ENCODE measurements at regions not wholly inside any gene's neighbourhood (a gene's known extent, or its start where the extent isn't known, plus 50 kb on each side); places are given as distances from the start of the nearest gene placed in this dataset.

GRCh38 chr20:12130781-12131180 is 213.1 kb downstream of the BTBD3 start:
- no peak for DNase-seq

GRCh38 chr20:12133553-12133952 is 215.9 kb downstream of the BTBD3 start:
- DNase-seq: no peak

GRCh38 chr20:12145951-12146350 is 228.3 kb downstream of the BTBD3 start:
- peak; percentile 44 for DNase-seq

DNA sequence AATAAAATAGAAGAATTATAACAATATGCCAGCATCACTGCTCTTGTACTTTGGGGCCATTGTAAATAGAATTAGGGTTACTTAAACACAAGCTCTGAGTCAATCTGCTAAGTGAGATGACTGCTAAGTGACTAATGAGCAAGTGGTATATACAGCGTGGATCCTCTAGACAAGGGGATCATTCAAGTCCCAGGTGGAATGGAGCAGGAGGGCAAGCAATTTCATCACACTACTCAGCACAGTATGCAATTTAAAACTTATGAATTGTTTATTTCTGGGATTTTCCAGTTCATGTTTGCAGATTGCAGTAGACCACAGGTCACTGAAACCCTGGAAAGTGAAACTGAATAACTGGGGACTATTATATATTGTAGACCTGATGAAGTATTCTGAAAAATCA is 235.3 kb downstream of the BTBD3 start:
- no peak for DNase-seq

DNA sequence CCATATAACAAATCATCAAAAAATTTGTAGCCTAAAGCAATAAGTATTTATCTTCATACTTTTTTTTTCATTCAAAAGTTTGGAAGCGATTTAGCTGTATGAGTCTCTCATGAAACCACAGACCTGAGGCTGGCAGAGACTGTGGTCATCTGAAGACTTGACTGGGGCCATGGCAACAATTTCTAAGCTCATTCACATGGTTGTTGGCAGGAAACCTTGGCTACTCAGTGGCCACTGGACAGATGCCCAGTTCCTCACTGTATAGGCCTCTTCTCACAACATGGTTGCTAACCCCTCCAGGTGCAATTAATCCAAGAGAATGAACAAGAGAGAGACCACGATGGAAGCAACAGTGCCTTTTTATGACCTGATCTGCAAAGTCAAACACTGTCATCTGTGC is 235.9 kb downstream of the BTBD3 start:
- DNase-seq: no peak

- DNase-seq: no peak
Measured at GRCh38 chr20:12156252-12156651, 238.6 kb downstream of the BTBD3 start.

- peak; percentile 34 for DNase-seq
Measured at GRCh38 chr20:12159261-12159660, 241.6 kb downstream of the BTBD3 start.

DNA sequence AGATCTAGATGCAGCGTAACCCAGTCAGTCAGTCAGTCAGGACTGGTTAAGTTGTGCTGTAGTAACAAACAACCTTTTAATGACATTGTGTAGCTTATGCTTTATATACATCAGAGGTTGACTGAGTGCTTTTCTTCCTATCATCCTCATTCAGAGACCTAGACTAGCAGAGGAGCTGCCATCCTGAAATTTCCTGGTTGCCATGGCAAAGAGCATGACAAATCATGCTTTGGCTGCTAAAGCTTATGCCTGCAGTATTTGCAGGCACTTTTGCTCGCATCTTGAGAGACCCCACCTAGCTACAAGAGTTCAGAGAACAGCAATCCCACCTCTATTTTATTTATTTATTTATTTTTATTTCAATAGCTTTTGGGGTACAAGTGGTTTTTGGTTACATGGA is 244.0 kb downstream of the BTBD3 start:
- no peak for DNase-seq

GRCh38 chr20:12166053-12166717 is 248.5 kb downstream of the BTBD3 start:
- DNase-seq: peak; percentile 78

DNA sequence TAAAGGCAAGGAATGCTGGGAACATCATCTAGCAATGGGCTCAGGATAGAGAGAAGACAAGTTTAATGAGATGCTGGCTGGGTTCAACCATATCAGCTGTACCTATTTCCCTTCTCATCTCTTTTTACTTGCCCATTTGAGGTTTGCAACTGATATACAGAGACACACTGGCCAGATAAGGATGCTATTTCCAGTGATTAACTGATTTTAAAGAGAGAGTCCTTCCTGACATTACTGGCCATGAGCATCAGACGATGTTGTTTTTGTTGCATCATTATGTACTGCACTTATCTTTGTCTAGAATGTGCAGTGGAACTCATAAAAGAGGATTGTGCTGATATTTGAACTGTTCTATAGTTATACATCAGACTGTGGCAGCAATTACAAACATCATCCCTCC is 252.7 kb downstream of the BTBD3 start:
- DNase-seq: no peak

DNA sequence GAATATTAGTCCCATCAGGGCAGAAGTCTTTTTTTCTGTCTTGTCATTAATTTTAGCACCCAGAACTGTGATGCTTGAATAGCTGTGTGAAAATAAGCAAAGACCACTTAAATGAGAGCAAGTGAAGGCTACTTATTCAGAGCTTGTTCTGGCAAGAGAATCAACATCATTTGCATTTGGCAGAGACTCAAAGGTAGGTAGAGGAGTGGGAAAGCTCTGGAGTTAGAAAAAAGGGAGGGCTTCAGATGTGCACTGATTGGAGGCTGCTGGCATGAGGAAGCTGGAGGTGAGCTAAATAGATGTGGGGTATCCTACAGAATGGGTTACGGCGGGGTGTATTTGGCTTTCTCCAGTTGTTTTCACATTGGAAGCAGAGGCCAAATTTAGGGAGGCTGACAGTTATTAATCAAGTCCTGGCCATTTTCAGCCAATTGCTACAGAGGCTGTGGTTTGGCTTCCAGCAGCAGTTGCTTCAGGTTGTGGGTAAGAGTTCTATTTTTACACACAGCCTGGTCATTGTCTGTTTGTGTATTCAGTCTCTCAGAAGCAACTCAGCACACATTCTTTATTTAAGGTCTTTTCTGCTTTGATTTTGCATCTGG is 254.3 kb downstream of the BTBD3 start:
- peak; percentile 66 for DNase-seq

DNA sequence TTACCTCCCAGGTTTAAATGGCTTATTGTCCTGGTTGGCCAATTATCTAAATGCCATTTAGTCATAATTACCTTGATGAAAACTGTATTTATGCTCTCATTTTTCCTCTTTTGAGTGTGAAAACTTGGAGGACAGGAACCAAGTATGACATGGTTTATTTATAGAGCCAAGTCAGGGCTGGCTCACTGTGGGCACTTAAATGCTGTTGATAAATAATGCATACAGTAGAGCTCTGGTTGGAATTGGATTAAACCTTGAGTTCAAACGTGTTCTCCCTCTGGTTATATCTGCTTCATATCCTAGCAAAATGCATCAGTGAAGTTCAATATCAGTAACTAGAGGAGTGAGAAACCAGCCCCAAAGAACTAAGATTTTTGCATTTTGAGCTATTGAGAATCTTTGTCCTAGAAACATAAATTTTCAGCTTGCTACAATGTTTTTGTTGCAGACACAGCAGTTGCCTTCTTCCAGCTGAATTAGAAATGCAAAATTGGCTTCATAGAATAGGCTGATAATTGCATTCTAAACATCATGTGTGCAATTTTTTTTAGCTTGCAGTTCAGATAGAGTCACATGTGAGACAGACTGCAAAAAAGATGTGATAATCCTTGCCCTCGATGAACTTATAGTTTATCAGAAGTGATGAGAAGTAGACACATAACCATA is 255.8 kb downstream of the BTBD3 start:
- DNase-seq: no peak

DNA sequence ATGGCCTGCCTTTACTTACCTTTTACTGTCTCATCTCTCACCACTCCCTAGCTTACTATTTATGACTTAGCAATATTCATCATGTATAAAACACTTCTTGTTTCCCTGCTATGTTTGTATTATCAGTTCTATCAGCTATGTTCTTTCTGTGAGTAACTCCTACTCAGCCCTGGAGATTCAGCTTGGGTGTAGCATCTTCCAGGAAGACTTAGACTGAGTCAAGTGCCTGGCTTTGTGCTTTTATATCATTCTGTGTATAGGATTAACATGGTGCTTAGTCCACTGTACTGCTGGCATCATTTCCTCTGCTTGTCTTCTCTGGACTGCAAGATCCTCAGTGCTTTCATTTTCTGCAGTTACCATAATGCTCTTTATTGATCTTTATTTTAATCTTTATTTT is 257.8 kb downstream of the BTBD3 start:
- DNase-seq: no peak

- no peak for DNase-seq
Measured at GRCh38 chr20:12177657-12178293, 260.1 kb downstream of the BTBD3 start.

DNA sequence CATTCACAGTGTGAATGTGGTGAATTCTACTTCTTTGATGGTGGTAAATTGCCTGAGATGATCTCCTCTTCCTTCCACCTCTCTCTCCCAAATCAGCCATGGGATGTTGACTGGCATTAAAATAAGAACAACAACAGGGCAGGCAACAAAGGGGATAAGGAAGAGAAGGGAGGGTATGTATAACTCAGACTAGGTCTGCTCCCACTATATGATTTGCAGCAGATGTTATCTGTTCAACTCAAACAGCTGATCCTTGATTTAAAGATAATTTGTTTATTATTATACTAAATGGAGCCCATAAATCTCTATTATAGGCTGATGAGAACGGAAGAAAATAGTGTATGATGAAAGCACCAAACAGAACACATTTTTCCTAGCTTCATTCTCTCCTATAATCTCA is 262.0 kb downstream of the BTBD3 start:
- DNase-seq: no peak

GRCh38 chr20:12180107-12180661 is 262.5 kb downstream of the BTBD3 start:
- no peak for DNase-seq

GRCh38 chr20:12198281-12198680 is 280.6 kb downstream of the BTBD3 start:
- DNase-seq: no peak

DNA sequence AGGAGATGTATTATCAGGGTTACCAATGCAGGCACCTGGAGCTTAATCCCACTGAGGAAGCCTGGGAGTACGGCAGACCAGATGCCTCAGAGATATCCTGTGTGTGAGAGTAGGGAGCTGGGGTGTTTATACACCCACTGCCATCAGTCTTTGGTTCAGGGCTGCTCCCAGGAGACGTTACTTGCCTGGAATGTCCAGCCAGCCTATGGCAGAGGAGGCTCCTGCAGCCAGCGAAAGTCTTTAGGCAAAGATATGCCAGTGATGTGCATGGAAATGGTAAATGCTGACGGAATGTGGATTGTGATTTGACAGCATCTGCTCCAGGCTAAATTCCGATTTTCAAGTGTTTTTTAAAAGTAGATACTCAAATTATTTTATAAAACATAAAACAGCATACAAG is 282.0 kb downstream of the BTBD3 start:
- no peak for DNase-seq

- DNase-seq: peak; percentile 51
Measured at GRCh38 chr20:12201289-12201991, 283.7 kb downstream of the BTBD3 start.

DNA sequence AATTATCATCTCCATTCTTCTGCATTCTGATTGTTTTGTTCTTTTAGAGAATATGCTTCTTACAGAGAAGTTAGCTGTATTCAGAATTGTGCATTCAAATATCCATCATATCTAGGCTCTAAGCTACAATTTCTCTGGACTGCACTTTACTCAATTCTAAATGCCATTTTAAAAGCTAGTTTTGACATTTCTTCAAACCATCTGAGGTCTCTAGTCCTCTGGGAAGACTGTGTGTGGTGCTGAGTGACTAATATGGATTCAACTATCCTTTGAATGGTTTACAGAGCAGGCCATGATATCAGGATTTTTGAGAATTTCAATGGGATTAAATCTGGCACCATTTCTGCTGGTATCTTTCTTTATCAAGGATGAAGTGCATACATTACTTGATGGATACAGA is 285.7 kb downstream of the BTBD3 start:
- no peak for DNase-seq

DNA sequence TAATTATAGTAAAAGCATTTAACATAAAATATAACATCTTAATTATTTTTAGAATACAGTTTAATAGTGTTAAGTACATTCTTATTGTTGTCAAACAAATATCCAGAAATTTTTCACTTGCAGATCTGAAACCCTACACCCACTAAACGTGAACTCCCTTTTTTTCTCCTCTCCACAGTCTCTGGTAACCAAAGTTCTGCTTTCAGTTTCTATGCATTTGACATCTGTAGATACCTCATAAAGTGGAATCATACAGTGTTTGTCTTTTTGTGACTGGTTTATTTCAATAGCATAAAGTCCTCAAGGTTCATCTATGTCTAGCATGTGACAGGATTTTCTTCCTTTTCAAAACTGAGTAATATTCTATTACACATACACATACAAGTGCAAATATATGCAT is 286.3 kb downstream of the BTBD3 start:
- DNase-seq: no peak

DNA sequence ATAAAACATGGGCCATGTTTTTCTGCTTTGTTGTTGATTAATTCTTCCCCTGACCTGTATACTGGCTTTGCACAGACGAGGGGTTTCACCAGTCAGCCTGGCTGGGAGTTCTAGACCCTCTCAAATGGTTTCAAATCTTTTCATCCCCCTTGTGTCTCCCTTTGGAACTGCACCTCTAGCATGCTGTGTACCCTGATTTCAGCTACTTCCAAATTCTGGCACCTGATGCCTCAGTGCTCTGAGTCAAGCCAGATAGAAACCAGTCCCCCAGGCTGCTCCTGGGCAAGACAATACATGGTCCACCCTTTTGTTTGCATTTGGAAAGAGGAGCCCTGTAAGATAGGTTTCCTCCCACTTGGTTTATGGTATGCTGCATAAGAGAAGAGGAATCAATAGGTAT is 290.2 kb downstream of the BTBD3 start:
- DNase-seq: peak; percentile 45

DNA sequence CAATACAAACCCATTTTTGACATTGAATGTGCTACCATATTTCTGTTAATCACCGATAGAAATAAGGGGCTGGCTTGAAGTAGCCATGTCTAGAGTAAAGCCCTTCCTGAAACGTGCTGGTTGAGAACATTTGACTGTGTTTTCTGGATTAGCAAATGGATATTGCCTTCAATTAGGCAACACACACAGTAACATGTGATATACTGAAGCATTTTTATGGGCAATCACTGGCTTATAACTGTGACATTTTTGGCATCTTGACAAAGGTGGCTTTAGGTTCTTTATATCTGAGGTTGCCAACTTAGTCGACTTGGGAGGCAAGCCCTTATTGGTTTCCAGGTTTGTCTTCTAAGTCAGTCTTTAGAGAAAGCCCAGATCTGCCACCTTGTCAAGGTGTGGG is 292.9 kb downstream of the BTBD3 start:
- no peak for DNase-seq
